GM21825 (cell line): ENCODE measurements at regions not wholly inside any gene's neighbourhood (a gene's known extent, or its start where the extent isn't known, plus 50 kb on each side); places are given as distances from the start of the nearest gene placed in this dataset.
"Not testable (repeated sequence)": the region's sequence is repeated elsewhere in the genome, so short reads cannot be mapped to it uniquely, and the experiment has no call there.

Experiments used
- ATAC-seq: cut with Tn5 transposase; IDR thresholded peaks from one replicate; pipeline ENCODE4 v1.9.1; 2021; ENCODE audit warnings: mild to moderate bottlenecking, moderate library complexity; ENCODE audit not compliant: unreplicated experiment

- no peak for ATAC-seq
These were observed 751.4 kb downstream of the FSCB start for GRCh38 chr14:43755707-43756106.

GRCh38 chr14:43754838-43755237 is 752.2 kb downstream of the FSCB start:
- ATAC-seq: no peak

GRCh38 chr14:43745746-43746145 is 761.3 kb downstream of the FSCB start:
- ATAC-seq: no peak

GRCh38 chr14:43735932-43736331 is 771.2 kb downstream of the FSCB start:
- no peak for ATAC-seq

GRCh38 chr14:43729143-43729542 is 777.9 kb downstream of the FSCB start:
- ATAC-seq: no peak

GRCh38 chr14:43706900-43707299 is 800.2 kb downstream of the FSCB start:
- ATAC-seq: no peak

GRCh38 chr14:43698561-43699284 is 808.4 kb downstream of the FSCB start:
- ATAC-seq: not testable (repeated sequence)

GRCh38 chr14:43697003-43697402 is 810.1 kb downstream of the FSCB start:
- no peak for ATAC-seq

GRCh38 chr14:43692706-43693105 is 814.4 kb downstream of the FSCB start:
- ATAC-seq: no peak

- no peak for ATAC-seq
These were observed 819.2 kb downstream of the FSCB start for GRCh38 chr14:43687921-43688320.

- no peak for ATAC-seq
These were observed 829.5 kb downstream of the FSCB start for GRCh38 chr14:43677581-43677980.

GRCh38 chr14:43674273-43674672 is 832.8 kb downstream of the FSCB start:
- ATAC-seq: no peak

GRCh38 chr14:43671716-43672485 is 835.2 kb downstream of the FSCB start:
- ATAC-seq: no peak

GRCh38 chr14:43669355-43669754 is 837.7 kb downstream of the FSCB start:
- ATAC-seq: no peak

GRCh38 chr14:43665570-43666267 is 841.4 kb downstream of the FSCB start:
- ATAC-seq: no peak

- ATAC-seq: not testable (repeated sequence)
These were observed 851.9 kb downstream of the FSCB start for GRCh38 chr14:43655194-43655593.

- no peak for ATAC-seq
These were observed 855.2 kb downstream of the FSCB start for GRCh38 chr14:43651896-43652295.

- ATAC-seq: no peak
These were observed 855.8 kb downstream of the FSCB start for GRCh38 chr14:43651185-43651787.

GRCh38 chr14:43649508-43649907 is 857.6 kb downstream of the FSCB start:
- no peak for ATAC-seq

- ATAC-seq: no peak
These were observed 859.8 kb downstream of the FSCB start for GRCh38 chr14:43647302-43647701.

- no peak for ATAC-seq
These were observed 866.3 kb downstream of the FSCB start for GRCh38 chr14:43640718-43641267.
